BE2C (cell line): ENCODE measurements at regions not wholly inside any gene's neighbourhood (a gene's known extent, or its start where the extent isn't known, plus 50 kb on each side); places are given as distances from the start of the nearest gene placed in this dataset.

Source experiments
- DNase-seq: peaks from one replicate; pipeline ENCODE4 v3.0.0-alpha.2; 2020
- H3K27me3 ChIP-seq: fragments of 250-450 bp; sonication (Bioruptor Pico); 2 replicates; pipeline ENCODE4 v1.5.1; 2020; ENCODE audit warnings: mild to moderate bottlenecking
- H3K36me3 ChIP-seq: fragments of 250-450 bp; sonication (Bioruptor Pico); 2 replicates; pipeline ENCODE4 v1.5.1; 2020; ENCODE audit warnings: mild to moderate bottlenecking
- H3K4me1 ChIP-seq: fragments of 250-450 bp; sonication (Bioruptor Pico); 2 replicates; pipeline ENCODE4 v1.5.1; 2020
- H3K4me3 ChIP-seq: 2 replicates; pipeline ENCODE4 v1.5.1; 2011; ENCODE audit warnings: low read depth, low read length
- H3K9me3 ChIP-seq: fragments of 250-450 bp; sonication (Bioruptor Pico); 2 replicates; pipeline ENCODE4 v1.5.1; 2020
- CTCF ChIP-seq: IDR thresholded peaks from 2 replicates; pipeline ENCODE4 v1.5.1; 2012; ENCODE audit warnings: mild to moderate bottlenecking, low read depth, low read length

GRCh38 chr14:29380826-29381225 is 546.8 kb downstream of the PRKD1 start:
- no peaks in the 10 kb centered on the region for H3K36me3 ChIP-seq
- no peaks in the 10 kb centered on the region for H3K4me1 ChIP-seq
- no peak overlapping the region for H3K4me3 ChIP-seq
- no peaks in the 10 kb centered on the region; the same call in 1 of the 2 replicates for H3K27me3 ChIP-seq
- TF ChIP-seq CTCF, result no peak
- no peak for DNase-seq
- H3K9me3 ChIP-seq, result no peaks in the 10 kb centered on the region

- Histone ChIP-seq H3K27me3 (no peaks in the 10 kb centered on the region; the same call in 1 of the 2 replicates), H3K9me3 (no peaks in the 10 kb centered on the region), H3K36me3 (no peaks in the 10 kb centered on the region), H3K4me1 (no peaks in the 10 kb centered on the region), H3K4me3 (no peak overlapping the region)
- DNase-seq, result no peak
- no peak for TF ChIP-seq CTCF
Measured at GRCh38 chr14:29388571-29388970, 539.1 kb downstream of the PRKD1 start.

GRCh38 chr14:29390081-29390832 is 537.4 kb downstream of the PRKD1 start:
- no peak for DNase-seq
- no peaks in the 10 kb centered on the region; the same call in 1 of the 2 replicates for H3K27me3 ChIP-seq
- no peak for TF ChIP-seq CTCF

GRCh38 chr14:29391231-29391630 is 536.4 kb downstream of the PRKD1 start:
- Histone ChIP-seq H3K4me3 (no peak overlapping the region), H3K27me3 (no peaks in the 10 kb centered on the region), H3K36me3 (no peaks in the 10 kb centered on the region), H3K9me3 (no peaks in the 10 kb centered on the region), H3K4me1 (no peaks in the 10 kb centered on the region)
- no peak for TF ChIP-seq CTCF
- DNase-seq, result no peak

More at GRCh38 chr14:29390081-29390832, 537.4 kb downstream of the PRKD1 start:
- no peak overlapping the region for H3K4me3 ChIP-seq
- H3K36me3 ChIP-seq, result no peaks in the 10 kb centered on the region
- no peaks in the 10 kb centered on the region for H3K9me3 ChIP-seq
- no peaks in the 10 kb centered on the region for H3K4me1 ChIP-seq

- Histone ChIP-seq H3K4me3 (no peak overlapping the region), H3K27me3 (no peaks in the 10 kb centered on the region), H3K9me3 (no peaks in the 10 kb centered on the region), H3K36me3 (no peaks in the 10 kb centered on the region), H3K4me1 (no peaks in the 10 kb centered on the region)
- no peak for TF ChIP-seq CTCF
- no peak for DNase-seq
Measured at GRCh38 chr14:29391801-29392200, 535.8 kb downstream of the PRKD1 start.

- no peak for TF ChIP-seq CTCF
- no peak for DNase-seq
- no peaks in the 10 kb centered on the region for H3K9me3 ChIP-seq
- H3K4me3 ChIP-seq, result no peak overlapping the region
- no peaks in the 10 kb centered on the region for H3K27me3 ChIP-seq
- no peaks in the 10 kb centered on the region for H3K4me1 ChIP-seq
- H3K36me3 ChIP-seq, result no peaks in the 10 kb centered on the region
Measured at GRCh38 chr14:29392287-29392686, 535.4 kb downstream of the PRKD1 start.
